ENCODE measurements at regions not wholly inside any gene's neighbourhood (a gene's known extent, or its start where the extent isn't known, plus 50 kb on each side); places are given as distances from the start of the nearest gene placed in this dataset.

- TF ChIP-seq FOXM1 (IDR thresholded peaks at IDR 0.05; ENCODE audit: borderline replicate concordance, low read depth) (no peak), EP300 (IDR thresholded peaks at IDR 0.05; ENCODE audit: borderline replicate concordance) (no peak), NFIC (IDR thresholded peaks at IDR 0.05) (no peak), REST (IDR thresholded peaks at IDR 0.05; ENCODE audit: low read depth) (no peak), YY1 (IDR thresholded peaks at IDR 0.05; ENCODE audit: low read depth) (no peak), USF1 (IDR thresholded peaks at IDR 0.05) (no peak), TAF1 (IDR thresholded peaks at IDR 0.05; ENCODE audit: low read depth) (no peak), CEBPB (IDR thresholded peaks at IDR 0.05) (no peak), TCF12 (IDR thresholded peaks at IDR 0.05; ENCODE audit: low read depth) (no peak), ZBTB7A (IDR thresholded peaks at IDR 0.05; ENCODE audit: low read depth) (no peak), TEAD4 (IDR thresholded peaks at IDR 0.05) (no peak), EGR1 (IDR thresholded peaks at IDR 0.05) (no peak)
Observed at GRCh38 chr18:75529394-75529793, 101.9 kb upstream of the SMIM21 start.

GRCh38 chr18:75527848-75528685, 100.6 kb upstream of the SMIM21 start:
- TF ChIP-seq EP300 (IDR thresholded peaks at IDR 0.05; ENCODE audit: borderline replicate concordance) (no peak), TAF1 (IDR thresholded peaks at IDR 0.05; ENCODE audit: low read depth) (no peak), REST (IDR thresholded peaks at IDR 0.05; ENCODE audit: low read depth) (no peak), CEBPB (IDR thresholded peaks at IDR 0.05) (no peak), TEAD4 (IDR thresholded peaks at IDR 0.05) (no peak), EGR1 (IDR thresholded peaks at IDR 0.05) (no peak)

GRCh38 chr18:75526038-75526437, 98.5 kb upstream of the SMIM21 start:
- TF ChIP-seq MAX (IDR thresholded peaks at IDR 0.05) (no peak), NFIC (IDR thresholded peaks at IDR 0.05) (no peak), TCF12 (IDR thresholded peaks at IDR 0.05; ENCODE audit: low read depth) (no peak), TAF1 (IDR thresholded peaks at IDR 0.05; ENCODE audit: low read depth) (no peak), CREB1 (IDR thresholded peaks at IDR 0.05; ENCODE audit: low read depth) (no peak), CEBPB (IDR thresholded peaks at IDR 0.05) (no peak)

GRCh38 chr18:75525331-75525730, 97.8 kb upstream of the SMIM21 start:
- TF ChIP-seq NFIC (IDR thresholded peaks at IDR 0.05), result no peak
- TF ChIP-seq TEAD4 (IDR thresholded peaks at IDR 0.05), result no peak
- no peak for TF ChIP-seq CREB1 (IDR thresholded peaks at IDR 0.05; ENCODE audit: low read depth)
- TF ChIP-seq REST (IDR thresholded peaks at IDR 0.05; ENCODE audit: low read depth), result no peak
- TF ChIP-seq USF1 (IDR thresholded peaks at IDR 0.05), result no peak
- TF ChIP-seq EGR1 (IDR thresholded peaks at IDR 0.05), result no peak
- no peak for TF ChIP-seq EP300 (IDR thresholded peaks at IDR 0.05; ENCODE audit: borderline replicate concordance)
- no peak for TF ChIP-seq CEBPB (IDR thresholded peaks at IDR 0.05)

- TF ChIP-seq TCF12 (IDR thresholded peaks at IDR 0.05; ENCODE audit: low read depth) (no peak), CREB1 (IDR thresholded peaks at IDR 0.05; ENCODE audit: low read depth) (no peak), REST (IDR thresholded peaks at IDR 0.05; ENCODE audit: low read depth) (no peak), USF1 (IDR thresholded peaks at IDR 0.05) (no peak), ZBTB7A (IDR thresholded peaks at IDR 0.05; ENCODE audit: low read depth) (no peak)
Observed at GRCh38 chr18:75524841-75525240, 97.3 kb upstream of the SMIM21 start.

Data from Ishikawa (cell line).